ENCODE measurements at regions not wholly inside any gene's neighbourhood (a gene's known extent, or its start where the extent isn't known, plus 50 kb on each side); places are given as distances from the start of the nearest gene placed in this dataset.

DNA sequence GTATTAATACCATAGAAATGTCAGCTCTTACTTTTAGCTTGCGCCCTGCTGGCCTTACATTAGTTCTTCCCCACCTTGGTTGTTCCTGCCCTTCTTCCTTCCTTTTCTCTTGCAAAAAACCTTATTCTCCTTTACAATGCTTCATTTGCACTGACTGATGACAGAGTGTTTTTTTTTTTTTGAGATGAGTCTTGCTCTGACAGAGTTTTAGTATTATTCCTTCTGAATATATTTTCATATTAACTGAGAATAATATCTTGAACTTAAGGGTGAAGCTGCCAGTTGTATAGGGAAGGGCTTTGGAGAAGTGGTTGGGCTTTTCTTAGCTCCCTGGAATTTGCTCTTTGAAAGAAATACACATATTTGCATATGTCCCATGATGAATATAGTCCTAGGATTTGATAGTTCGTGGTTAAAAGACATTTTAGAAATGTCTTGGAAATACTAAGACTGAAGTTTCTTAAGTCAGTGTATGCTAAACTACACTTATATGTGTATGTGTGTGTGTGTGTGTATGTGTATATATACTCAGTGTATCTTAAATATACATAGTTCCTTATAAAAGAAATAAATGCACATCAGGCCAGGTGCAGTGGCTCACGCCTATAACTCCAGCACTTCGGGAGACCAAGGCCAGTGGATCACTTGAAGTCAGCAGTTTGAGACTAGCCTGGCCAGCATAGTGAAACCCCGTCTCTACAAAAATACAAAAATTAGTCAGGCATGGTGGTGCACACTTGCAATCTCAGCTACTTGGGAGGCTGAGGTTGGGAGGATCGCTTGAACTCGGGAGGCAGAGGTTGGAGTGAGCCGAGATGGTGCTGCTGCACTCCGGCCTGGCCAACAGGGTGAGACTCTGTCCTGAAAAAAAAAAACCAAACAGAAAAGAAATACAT, 216.1 kb upstream of the MYLIP start:
- TF ChIP-seq, protein P1, sequence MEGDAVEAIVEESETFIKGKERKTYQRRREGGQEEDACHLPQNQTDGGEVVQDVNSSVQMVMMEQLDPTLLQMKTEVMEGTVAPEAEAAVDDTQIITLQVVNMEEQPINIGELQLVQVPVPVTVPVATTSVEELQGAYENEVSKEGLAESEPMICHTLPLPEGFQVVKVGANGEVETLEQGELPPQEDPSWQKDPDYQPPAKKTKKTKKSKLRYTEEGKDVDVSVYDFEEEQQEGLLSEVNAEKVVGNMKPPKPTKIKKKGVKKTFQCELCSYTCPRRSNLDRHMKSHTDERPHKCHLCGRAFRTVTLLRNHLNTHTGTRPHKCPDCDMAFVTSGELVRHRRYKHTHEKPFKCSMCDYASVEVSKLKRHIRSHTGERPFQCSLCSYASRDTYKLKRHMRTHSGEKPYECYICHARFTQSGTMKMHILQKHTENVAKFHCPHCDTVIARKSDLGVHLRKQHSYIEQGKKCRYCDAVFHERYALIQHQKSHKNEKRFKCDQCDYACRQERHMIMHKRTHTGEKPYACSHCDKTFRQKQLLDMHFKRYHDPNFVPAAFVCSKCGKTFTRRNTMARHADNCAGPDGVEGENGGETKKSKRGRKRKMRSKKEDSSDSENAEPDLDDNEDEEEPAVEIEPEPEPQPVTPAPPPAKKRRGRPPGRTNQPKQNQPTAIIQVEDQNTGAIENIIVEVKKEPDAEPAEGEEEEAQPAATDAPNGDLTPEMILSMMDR (IDR thresholded peaks at IDR 0.05) = no peak
- TF ChIP-seq POLR2A (IDR thresholded peaks at IDR 0.05) = no peak
- no peak for TF ChIP-seq POLR2AphosphoS5 (IDR thresholded peaks at IDR 0.05)

Data from stomach (tissue), 4 donors.